HG02623 (cell line): ENCODE measurements at regions not wholly inside any gene's neighbourhood (a gene's known extent, or its start where the extent isn't known, plus 50 kb on each side); places are given as distances from the start of the nearest gene placed in this dataset.

Source experiments
- ATAC-seq: cut with Tn5 transposase; IDR thresholded peaks from one replicate; pipeline ENCODE4 v1.9.1; 2021; ENCODE audit warnings: moderate library complexity; ENCODE audit not compliant: unreplicated experiment

DNA sequence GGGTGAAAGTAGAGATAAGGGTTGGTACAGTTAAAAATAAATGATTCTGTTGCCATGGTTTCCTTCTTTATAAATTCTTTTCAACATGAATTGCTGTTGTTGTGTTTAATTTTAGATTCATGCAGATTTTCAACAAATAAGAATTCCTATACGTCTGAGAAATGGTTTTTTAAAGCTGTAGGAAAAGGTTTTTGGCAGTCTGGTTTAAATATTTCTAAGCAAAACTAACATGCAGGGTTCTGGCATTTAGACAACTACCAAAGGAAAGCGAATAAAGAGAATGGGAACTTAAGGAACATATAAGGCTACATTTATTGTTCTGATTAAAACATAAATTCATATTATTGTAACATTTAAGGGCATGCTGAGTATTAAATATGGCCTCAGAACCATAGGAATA, 203.0 kb upstream of the MIR17HG start:
- no peak for ATAC-seq

DNA sequence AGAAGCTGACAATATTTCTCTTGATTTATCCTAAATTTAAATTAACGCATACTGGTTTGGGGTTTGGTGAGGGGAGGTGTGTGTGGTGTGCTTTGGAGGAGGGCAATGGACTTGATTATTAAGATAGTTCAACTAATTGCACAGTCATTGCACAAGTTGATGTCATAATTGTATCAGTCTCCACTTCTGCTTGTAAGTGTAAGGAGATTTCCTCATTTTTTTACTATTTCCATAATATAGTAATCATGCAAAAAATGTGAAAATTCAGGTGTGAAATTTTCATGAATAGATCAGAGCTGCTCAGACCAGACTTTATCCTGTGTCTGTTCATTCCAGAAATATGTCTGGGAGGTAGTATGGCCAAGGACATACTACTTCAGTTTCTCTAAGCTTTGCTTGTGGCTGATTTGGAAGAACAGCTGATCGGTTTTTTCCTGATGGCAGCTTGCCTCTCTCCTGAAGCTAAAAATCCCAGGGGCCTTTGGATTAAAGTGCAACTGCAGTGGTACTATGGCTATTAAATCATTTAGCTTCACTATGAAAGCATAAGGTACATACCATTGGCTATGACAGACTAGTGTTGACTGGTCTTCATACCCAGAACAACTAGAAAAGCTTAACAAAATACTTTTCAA, 201.8 kb upstream of the MIR17HG start:
- no peak for ATAC-seq

DNA sequence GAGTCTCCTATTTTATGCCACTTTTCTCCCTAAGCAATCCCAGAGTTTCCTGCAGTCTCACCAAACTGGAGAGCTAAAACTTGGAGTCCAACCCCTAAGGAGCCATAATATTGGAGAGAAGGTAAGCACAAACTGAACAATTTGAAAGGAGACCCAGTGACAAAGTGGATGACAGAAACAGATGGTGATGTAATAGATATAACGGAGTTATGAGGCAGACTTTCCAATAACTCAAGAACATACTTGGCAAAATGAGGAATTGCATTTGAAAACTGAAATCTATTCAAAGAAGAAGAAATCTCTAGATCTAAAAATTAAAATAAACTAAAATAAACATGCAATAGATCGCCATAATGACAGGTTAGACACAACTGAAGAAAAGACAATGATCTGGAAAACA, 200.9 kb upstream of the MIR17HG start:
- ATAC-seq, result no peak

DNA sequence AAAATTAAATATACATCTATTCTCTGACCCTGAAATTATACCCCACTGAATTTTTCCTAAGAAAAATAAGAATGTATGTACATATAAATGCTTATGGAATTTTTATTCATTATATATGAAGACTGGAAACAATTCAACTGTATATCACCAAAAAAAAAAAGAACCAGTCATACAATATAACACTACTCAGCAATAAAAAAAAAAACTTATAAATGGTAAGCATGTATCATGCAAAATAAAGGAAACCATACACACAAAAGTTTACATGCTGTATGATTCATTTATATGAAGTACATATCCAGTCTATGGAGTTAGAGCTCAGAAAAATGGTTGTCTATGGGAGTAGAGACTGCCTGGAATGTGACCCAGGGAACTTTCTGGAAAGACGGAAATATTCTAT, 199.4 kb upstream of the MIR17HG start:
- ATAC-seq, result no peak

DNA sequence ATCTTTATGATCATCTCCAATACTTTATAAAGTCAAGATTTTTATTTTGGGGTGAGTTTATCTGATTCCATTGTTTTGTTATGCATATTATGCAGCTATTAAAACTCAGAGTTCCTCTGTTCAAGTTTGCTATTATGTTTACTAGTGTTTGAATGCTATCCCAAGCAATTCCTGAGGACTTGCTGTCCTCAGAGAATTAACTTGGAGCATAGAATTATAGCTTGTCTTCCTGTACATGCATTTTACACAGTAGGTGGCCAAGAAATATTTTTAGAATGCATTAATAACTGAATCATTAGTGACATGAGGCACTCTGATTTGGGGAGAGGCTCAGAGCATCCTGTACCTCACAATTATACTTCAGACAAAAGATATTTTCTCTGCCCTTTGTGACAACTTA, 195.6 kb upstream of the MIR17HG start:
- no peak for ATAC-seq

DNA sequence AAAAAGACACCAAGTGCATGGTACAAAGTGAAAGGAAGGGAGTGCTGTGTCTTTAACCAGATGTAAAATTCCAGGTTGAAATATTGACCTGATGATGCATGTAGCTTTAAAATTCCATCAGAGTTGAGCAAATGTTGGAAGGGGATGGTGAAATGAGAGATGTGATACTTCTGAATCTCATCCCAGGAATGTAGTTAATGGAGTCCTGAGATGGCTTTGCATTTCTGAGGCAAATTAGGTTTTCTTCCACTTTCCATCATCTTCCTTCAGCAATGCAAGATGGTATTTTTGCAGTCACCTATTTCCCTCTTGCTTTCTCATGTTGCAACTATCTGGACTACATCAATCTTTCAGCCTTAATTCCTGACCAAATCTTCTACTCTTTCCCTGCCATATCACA, 194.1 kb upstream of the MIR17HG start:
- ATAC-seq, result no peak

DNA sequence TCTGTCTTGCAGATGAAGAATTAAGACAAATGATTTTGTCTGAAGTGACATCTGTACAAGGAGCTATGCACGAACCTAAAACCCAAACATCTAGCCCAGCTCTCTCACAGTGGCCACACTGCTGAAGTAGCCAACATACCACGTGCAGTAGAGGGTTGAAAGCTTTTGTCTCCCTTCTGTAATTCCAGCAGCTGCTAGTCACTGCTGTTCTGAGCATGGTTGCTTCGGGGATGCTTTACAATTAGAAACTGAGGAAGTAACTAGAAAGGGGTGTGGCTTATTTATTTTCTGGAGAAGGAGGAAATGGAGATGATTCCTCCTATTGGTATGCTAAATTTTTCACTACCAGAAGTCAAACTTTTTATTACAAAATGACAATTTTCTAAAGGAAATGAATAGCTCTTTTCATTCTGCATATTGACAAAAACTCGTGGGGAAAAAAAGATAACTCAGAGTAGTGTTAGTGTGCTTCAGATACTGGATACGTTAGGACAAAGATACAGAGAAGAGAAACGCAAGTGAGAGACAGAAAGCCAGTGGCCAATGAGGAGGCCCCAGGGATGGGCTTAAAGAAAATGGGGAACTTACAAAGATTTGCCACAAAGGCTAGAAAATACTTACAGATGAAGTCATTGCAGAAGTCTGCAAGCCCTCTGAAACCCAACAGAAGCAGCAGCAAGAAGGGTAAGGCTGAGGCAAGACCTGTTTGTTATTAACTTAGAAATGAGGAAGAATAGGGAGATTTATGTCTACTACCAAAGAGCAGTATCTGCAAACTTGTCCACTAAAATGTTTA, 192.7 kb upstream of the MIR17HG start:
- peak; percentile 67 for ATAC-seq

DNA sequence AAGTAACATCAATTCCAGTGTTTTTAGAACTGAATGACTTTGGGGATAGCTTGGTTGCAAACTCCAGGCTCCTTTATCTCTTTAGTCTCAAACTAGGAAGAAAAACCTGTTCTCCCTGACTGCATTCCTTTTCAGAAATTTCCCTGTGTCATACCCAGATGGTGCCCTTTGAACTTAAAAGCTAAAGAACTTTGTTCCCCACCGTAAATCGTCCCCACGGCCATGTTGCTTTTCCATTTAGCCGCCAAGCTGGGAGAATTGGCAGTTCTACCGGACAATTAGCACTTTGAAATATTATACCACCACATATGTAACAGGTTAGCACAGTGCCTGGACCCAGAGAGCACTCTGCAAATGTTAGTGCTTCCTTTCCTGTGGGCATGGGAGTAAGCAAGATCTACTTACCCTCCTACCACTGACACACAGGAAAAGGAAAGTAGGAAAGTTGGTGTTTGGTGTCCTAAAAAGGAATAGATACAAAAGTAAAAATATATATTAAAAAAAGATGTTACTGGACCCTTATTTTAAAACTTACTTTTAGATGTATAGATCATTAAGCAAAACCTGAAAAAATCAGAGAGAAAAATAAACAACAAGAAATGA, 191.9 kb upstream of the MIR17HG start:
- no peak for ATAC-seq

DNA sequence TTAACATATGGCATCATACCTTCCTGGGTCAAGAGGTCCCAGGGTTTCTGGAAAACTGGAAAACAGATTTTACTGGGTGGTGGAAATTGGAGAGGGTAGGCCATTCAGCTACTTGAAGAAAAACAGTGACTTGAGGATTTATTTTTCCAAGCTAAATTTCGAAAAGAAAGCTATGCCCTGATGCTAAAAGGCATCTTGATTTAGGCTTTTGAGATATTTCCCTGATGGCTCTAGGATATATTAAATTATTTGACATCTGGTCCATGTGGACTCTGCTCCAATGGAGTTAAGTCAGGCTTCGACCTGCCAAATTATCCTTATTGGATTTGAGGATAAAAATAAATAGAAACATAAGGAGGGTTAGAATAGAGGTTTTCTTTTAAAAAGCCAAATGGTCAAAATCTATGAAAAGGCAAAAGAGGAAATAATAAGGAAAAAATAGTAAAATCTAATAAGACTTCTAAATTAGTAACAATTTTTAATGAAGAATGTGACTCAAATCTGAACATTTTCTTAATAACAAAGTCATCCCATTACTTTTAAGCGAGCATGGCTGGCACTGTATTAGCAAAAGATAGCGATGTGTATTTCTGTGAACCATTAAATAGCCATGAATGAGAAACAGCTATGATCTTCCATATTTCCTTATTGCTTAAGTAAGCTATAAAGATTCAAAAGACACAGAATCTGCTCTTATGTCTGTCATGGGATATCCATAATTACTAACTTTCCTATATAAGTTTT, 190.0 kb upstream of the MIR17HG start:
- ATAC-seq, result no peak

DNA sequence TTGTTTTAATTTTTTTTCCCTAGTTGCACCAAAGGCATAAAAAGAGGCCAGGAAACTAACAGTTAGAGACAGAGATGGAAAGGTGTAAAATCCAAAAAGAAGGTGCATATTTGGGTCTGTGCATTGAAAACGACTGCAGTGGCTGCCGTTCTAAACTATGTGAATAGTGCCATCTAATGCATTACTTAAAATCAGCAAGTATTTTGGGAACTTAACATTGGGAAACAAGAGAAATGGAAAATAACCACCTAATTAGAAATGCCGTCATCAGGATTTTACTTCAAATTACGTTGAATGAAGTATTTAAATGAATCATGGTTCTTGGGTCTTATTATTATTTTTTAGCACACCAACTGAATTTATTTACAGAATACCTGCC, 189.5 kb upstream of the MIR17HG start:
- ATAC-seq, result no peak

DNA sequence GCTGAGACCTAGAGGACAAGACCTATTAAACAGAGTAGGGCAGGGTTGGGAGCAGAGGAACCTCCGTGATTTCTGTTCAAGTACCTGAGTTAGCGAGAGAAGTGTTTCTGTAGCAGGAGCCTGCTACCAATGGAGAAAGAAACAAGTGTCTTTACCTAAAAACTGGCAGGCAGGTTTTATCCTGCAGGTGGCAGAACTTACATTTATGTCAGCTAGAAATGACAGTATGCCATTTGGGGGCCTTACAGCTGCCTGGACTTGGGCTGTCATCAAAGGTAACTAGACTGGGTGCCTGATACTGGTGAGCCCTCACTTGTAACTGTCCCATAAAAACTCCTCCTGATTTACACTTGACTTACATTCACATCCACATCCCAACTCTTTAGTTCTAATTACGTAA, 185.3 kb upstream of the MIR17HG start:
- ATAC-seq, result no peak

DNA sequence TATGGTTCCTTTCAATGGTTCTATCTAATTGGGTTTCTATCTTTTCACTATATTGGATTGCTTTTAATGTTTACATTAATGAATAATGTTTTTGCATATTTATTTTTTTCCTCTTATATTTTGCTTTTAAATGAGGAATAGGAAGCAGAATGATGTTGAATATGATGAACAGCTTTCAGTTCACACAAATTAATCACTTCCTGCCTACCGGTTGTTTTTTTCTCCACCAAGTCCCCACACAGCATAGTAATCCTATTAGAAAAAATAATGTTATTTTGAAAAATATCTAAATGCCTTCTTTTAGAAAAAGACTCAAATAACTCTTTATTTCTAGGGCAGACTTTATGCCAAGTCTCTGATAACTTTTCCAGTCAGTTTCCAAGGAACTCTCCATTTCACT, 184.9 kb upstream of the MIR17HG start:
- ATAC-seq, result no peak

DNA sequence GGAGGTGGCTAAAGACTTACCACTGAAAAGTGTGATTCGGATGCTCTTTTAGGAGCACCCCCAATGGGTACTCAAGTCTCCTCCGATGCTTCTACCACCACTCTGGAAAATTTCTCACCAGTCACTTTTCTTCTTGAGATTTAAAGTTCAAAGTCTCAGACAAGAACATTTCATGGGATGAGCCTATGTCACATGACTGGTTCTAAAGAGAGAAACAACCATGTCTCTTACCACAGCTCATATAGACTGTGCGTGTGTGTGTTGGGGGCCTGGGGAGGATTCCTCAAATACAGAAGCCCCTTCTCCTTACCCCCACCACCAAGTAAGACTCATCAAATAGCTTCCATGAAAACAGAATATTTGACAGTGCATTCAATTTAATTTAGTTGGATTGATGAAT, 181.7 kb upstream of the MIR17HG start:
- ATAC-seq, result no peak

DNA sequence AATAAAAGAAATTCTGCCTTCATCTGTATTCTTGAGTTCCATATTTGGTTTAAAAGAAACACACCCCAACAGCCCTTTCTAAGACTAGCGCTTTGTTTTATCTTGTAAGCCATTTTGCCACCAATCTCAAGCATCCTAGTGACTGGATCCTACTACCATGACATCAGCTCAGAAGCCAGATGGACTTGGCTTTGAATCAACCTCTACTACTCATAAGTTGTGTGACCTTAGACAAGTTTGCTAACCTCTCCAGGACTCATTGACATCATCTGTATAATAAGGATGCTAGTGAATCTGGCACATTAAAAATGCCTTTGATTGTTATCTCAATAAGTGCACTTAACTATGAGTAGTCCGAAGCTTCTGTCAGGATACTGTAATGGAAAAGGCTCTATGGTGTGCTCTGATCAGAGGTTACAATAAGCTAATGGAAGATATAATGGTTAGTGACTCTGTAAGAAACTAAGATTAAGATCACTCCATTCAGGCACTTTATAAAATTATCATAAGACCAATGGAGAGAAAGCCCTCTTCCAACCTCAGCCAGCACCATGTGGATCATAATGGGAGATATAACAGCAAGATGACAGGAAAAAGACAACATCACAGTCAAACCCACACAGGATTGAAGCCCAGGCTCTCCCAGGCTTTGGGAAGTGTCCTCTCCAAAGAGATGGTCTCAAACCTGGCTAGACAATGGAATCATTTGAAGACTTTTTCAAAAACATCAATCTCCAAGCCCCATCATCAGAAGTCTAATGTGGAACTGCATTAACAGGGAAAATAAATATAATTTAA, 180.6 kb upstream of the MIR17HG start:
- ATAC-seq, result no peak

DNA sequence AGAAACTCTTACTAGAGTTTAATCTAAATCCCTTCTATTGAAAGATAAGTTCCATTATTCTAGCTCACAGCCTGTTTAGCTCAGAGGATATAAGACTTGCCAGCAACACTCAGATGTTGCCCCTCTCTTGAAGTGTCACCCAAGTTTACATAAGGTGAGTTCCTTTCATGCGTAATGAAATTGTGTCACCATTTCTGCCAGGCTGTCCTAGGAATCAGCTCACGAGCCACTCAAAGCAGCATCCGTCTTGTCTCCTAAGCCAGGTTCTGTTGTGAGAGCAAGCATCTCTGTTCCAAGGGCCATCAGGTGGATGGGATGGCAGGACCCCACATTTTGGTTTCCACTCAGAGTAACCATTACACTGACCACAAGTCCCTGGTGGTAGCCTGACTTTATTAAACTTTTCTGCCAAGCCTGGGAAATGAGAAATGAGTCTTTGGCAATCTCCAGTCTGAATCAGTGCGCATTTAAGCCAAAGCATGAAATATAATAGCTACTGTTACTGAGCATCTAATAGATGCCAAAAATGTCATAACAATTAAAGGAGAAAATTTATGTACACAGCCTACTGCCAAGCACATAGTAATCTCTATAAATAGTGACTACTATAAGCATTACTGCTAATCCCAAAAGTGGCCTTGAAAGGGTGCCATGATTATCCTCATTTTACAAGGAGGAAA, 179.6 kb upstream of the MIR17HG start:
- no peak for ATAC-seq

DNA sequence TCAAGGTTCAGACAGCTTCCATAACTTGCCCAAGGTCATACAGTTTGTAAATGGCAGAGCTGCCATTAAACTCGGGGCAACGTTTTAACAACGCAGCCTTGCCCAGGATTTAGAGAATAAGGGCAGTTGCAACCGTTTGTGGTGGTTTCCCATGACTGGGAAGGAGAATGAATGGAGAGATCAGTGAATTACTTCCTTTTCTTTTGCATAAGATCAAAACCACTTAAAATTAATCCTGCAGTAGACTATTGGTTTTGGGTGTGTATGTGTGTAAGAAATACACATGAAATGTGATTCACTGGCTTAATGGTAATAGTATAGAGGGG, 179.1 kb upstream of the MIR17HG start:
- no peak for ATAC-seq

DNA sequence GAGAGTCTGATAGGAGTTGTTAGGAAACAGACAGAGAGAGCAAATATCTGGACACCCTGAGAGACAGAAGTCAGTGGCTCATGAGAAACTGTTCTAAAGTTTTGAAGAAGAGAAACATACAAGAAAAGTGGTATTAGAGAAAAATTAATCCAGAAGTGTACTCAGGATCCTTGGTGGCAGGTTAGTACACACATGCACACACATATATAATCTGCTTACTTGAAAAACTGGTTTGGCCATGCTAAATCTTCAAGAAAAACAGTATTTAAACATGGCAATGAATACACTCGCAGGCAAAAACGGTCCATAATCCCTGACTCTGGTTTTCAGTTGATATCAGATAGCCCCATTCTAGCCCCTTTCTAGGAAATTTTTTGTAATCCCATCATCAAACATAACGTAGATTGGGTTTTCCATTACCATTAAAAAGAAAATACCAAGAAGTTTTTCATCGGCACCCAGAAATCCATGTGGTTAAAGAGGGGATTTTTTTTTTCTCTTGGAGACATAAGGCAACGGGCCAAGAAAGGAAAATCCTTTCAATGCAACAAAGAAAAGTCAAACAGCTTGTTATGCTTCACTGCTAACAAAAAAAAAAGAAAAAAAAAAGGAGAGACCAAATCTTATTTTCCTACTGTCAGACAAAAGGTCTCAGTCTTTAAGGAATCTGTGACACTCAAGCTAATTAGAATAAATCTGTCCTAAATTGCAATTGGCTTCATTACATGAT, 178.0 kb upstream of the MIR17HG start:
- ATAC-seq, result no peak

DNA sequence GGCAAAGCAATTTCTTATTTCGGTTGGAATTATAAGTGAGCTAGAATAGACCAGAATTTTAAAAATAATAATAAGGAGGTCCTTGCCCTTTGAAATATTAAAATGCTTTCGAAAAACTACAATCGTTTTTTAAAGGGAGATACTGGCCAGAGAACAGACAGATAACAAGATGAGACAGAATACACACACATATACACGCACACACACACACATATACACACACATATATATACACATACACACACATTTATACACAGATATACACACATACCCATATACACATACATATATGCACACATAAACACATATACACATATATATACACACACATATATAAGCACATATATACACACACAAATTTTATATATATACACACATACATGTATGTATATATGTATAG, 175.3 kb upstream of the MIR17HG start:
- no peak for ATAC-seq

DNA sequence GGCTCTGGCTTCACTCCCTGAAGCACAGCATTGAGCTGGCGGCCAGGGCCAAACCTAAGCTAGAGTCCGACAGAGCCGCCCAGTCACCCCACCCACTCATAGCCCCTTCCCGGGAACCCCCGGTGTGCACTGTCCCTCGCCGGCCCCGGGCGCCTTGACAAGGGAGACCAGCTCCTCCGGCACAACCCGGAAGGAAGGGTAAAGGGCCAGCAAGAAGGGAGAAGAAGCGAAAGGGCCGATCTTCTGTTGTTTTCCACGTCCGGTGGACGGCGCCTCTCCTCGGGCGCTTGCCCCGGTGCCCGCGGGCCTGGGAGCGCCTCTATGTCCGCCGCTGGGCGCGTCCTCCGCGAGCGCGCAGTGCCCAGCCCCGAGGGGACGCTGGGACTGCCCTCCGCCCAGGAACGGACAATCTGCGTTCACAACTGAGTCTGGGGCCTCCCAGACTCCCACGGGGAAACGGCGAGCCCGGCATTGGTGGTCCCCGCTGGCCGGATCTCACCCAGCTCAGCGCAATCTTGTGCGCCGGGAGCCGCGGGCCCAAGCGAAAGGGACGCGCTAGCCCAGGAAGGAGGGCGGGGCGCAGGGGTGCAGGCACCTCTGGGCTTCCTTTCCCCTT, 172.5 kb upstream of the MIR17HG start:
- no peak for ATAC-seq
